Fibroblast of the aortic adventitia (primary cell): ENCODE measurements at regions not wholly inside any gene's neighbourhood (a gene's known extent, or its start where the extent isn't known, plus 50 kb on each side); places are given as distances from the start of the nearest gene placed in this dataset.
"Not testable (repeated sequence)": the region's sequence is repeated elsewhere in the genome, so short reads cannot be mapped to it uniquely, and the experiment has no call there.

Experiments used
- DNase-seq: peaks from one replicate; pipeline ENCODE4 v3.0.0-alpha.2; 2010; ENCODE audit warnings: low read depth
- H3K4me3 ChIP-seq: 2 replicates; pipeline ENCODE4 v1.5.1; 2011; ENCODE audit warnings: low read depth, mild to moderate bottlenecking, control low read depth, low read length, moderate library complexity
- TF ChIP-seq, protein P1 (sequence below): IDR thresholded peaks from 2 replicates; pipeline ENCODE4 v1.5.1; 2011; ENCODE audit warnings: mild to moderate bottlenecking, low read length, control low read depth, inconsistent platforms; ENCODE audit not compliant: insufficient read depth

DNA sequence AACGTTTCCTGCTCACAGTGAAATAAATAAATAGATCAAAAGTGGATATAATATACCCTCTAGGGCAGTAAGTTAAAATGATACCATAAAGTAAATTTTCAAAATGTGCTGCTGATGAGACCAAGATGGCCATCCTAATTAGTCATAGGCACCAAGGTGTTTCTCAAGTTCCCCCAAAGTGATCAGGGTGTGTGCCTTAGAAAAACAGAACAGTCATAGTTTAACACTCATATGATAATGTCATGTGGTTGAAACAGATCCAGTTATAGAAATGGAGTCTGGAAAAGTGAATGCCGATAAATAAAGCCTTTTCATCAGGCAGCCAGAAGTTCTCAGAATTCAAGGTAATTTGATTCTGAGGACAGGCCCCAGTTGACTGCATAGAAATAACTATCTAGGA is 161.5 kb upstream of the CDKN2B start:
- TF ChIP-seq, protein P1, sequence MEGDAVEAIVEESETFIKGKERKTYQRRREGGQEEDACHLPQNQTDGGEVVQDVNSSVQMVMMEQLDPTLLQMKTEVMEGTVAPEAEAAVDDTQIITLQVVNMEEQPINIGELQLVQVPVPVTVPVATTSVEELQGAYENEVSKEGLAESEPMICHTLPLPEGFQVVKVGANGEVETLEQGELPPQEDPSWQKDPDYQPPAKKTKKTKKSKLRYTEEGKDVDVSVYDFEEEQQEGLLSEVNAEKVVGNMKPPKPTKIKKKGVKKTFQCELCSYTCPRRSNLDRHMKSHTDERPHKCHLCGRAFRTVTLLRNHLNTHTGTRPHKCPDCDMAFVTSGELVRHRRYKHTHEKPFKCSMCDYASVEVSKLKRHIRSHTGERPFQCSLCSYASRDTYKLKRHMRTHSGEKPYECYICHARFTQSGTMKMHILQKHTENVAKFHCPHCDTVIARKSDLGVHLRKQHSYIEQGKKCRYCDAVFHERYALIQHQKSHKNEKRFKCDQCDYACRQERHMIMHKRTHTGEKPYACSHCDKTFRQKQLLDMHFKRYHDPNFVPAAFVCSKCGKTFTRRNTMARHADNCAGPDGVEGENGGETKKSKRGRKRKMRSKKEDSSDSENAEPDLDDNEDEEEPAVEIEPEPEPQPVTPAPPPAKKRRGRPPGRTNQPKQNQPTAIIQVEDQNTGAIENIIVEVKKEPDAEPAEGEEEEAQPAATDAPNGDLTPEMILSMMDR = no peak
- no peak for DNase-seq
- no peak overlapping the region for H3K4me3 ChIP-seq

DNA sequence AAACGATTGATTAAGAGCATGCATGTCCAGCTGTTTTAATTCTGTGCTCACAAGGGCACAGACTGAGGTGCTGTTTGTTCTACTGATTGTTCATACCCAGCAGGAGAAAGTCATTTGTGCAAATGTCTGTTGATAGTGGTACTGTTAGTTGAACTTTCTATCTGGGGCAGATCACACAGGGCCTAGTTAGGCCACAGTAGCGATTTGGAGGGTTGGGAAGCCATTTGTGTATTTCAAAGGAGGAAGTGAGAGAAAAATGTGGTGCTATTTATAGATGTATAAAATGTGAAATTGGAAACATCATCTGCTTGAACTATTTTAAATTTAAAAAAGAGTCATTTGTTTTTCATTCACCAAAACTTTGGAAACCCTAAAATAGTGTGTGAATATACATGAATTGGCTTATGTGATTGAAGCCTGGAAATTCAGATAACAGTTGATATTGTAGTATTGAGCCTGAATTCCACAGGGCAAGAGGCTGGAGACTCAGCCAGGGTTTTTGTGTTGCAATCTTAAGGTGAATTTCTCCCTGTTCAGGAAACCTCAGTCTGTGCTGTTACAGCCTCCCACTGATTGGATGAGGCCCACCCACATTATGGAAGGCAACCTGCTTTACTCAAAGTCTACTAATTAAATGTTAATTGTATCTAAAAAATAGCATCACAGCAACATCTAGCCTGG is 162.0 kb upstream of the CDKN2B start:
- H3K4me3 ChIP-seq = no peak overlapping the region
- TF ChIP-seq, protein P1 = no peak
- DNase-seq = peak; percentile 44

DNA sequence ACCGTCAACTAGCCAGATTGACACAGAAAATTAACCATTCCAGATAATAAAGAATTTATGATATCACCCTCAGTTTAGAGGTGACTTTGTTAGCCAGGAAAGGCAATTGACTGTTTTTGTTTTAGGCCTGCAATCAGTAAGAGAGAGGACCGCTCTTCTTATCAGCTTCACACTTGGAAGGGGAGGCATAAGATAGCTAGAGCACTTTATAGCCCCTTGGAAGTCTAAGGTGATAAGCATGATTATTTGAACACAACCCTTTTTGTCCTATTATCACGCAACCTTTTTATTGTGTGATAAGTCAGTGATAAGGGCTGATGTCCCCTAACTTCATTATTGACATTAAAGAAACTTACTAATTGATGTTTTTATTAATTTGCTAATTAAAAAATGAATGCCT is 162.6 kb upstream of the CDKN2B start:
- TF ChIP-seq, protein P1 = no peak
- DNase-seq = no peak
- H3K4me3 ChIP-seq = no peak overlapping the region

DNA sequence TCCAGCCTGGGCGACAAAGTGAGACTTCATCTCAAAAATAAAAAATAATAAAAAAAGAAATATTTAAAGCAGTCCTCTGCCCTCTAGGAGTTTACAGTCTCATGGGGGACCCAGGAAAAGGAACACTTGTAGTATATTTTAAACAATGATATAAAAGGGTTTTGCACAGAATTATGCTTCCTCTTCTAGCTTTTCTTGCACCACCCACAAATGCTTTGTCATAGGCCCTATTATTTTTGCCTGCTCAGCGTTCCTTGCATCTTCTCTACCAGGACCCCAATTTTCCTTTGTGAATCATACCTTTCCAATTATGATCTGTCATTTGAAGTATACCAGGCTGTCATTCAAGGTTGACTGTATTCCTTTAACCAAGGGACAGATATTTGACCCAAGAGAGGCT is 164.8 kb upstream of the CDKN2B start:
- DNase-seq = no peak

DNA sequence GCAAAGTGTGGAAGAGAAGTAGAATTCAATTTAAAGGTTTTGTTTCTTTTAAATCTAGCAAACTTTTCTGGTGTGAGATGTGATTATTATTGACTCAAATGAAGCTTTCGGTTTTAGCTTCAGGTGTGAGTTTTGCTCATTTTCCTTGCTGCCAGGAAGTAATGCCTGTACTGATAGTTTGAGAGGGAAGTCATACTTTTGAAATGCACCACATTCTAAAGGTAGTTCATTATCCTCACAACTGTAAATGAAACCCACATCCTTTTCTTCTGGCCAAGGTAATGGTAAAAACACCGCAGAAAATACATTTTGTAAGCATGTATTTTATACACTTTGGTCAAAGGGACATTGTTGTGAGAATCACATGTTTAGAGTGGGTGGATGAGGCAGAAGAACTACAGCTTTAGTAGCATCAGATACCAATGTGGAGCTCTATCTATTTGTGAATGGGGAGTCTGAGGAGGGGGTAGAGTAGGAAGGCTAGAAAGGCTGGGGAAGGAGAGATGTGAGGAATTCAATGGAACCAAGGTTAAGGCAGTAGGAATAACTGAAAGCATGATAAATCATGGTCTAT is 167.0 kb upstream of the CDKN2B start:
- TF ChIP-seq, protein P1 = no peak
- DNase-seq = no peak
- H3K4me3 ChIP-seq = no peak overlapping the region

More for the DNA sequence above, 164.8 kb upstream of the CDKN2B start:
- TF ChIP-seq, protein P1 = no peak
- H3K4me3 ChIP-seq = no peak overlapping the region

DNA sequence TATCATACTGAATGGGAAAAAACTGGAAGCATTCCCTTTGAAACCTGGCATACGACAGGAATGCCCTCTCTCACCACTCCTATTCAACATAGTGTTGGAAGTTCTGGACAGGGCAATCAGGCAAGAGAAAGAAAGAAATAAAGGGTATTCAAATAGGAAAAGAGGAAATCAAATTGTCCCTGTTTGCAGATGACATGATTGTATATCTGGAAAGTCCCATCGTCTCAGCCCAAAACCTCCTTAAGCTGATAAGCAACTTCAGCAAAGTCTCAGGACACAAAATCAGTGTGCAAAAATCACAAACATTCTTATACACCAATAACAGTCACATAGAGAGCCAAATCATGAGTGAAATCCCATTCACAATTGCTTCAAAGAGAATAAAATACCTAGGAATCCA is 171.9 kb upstream of the CDKN2B start:
- H3K4me3 ChIP-seq, DNase-seq: not testable (repeated sequence)

DNA sequence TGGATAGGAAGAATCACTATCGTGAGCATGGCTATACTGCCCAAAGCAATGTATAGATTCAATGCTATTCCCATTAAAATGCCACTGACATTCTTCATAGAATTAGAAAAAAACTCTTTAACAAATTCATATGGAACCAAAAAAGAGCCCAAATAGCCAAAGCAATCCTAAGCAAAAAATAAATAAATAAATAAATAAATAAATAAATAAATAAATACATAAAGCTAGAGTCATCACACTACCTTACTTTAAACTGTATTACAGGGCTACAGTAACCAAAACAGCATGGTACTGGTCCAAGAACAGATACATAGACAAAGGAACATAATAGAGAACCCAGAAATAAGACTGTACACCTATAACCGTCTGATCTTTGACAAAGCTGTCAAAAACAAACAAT is 180.4 kb upstream of the CDKN2B start:
- TF ChIP-seq, protein P1 = no peak
- no peak for DNase-seq
- no peak overlapping the region for H3K4me3 ChIP-seq

DNA sequence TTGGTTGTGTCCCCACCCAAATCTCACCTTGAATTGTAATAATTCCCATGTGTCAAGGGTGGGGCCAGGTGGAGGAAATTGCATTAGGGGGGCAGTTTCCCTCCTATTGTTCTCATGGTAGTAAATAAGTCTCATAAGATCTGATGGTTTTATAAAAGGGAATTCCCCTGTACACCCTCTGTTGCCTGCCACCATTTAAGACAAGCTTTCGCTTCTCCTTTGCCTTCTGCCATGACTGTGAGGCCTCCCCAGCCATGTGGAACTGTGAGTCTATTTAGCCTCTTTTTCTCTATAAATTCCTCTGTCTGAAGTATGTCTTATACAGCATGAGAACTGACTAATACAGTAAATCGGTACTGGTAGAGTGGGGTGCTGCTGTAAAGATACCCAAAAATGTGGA is 187.9 kb upstream of the CDKN2B start:
- H3K4me3 ChIP-seq, DNase-seq: not testable (repeated sequence)
